ENCODE measurements at regions not wholly inside any gene's neighbourhood (a gene's known extent, or its start where the extent isn't known, plus 50 kb on each side); places are given as distances from the start of the nearest gene placed in this dataset.
"Not testable (repeated sequence)": the region's sequence is repeated elsewhere in the genome, so short reads cannot be mapped to it uniquely, and the experiment has no call there.

GRCh38 chr10:81505777-81506176 is 369.2 kb upstream of the NRG3 start:
- POLR2A ChIA-PET (ENCODE audit: unreplicated experiment); H3K27me3 ChIP-seq (ENCODE audit: control insufficient read depth, insufficient read depth, low read length); H4K91ac ChIP-seq (ENCODE audit: insufficient read depth, low read depth, low read length); H2BK20ac ChIP-seq (ENCODE audit: low read depth, low read length); H3K79me1 ChIP-seq (ENCODE audit: low read depth in 1 of 2, low read length in 2 of 2); H2AFZ ChIP-seq (replicated peaks; ENCODE audit: low read length, poor library complexity); H2AK9ac ChIP-seq (replicated peaks; ENCODE audit: low read depth, low read length, poor library complexity); H3K56ac ChIP-seq (ENCODE audit: extremely low read depth, insufficient read depth, low read length); DNase-seq; H3K4ac ChIP-seq (ENCODE audit: low read depth, low read length); intact Hi-C loops (cut with micrococcal nuclease); BruUV-seq (replicated peaks); H3K23ac ChIP-seq (ENCODE audit: low read depth, low read length); H4K5ac ChIP-seq (ENCODE audit: low read depth, low read length); H3K36me3 ChIP-seq (ENCODE audit: control insufficient read depth, insufficient read depth, low read length); H2AK5ac ChIP-seq (ENCODE audit: low read depth, low read length); H4K20me1 ChIP-seq (ENCODE audit: insufficient read depth, low read length); CTCF ChIA-PET; H3K4me3 ChIP-seq (ENCODE audit: insufficient read depth, low read depth, low read length); H3K4me2 ChIP-seq (ENCODE audit: low read depth, low read length); ATAC-seq (ENCODE audit: low read depth); dilution Hi-C loops (cut with HindIII; ENCODE audit: low sequenced_read_pairs, unreplicated experiment); H3K18ac ChIP-seq (ENCODE audit: low read depth, low read length); H3K9me1 ChIP-seq (ENCODE audit: insufficient read depth, low read length); H2BK5ac ChIP-seq (ENCODE audit: low read depth, low read length, poor library complexity, severe bottlenecking); H3K4me1 ChIP-seq (ENCODE audit: control insufficient read depth, insufficient read depth, low read length); H3K9ac ChIP-seq (ENCODE audit: low read depth, low read length); H3K27ac ChIP-seq (ENCODE audit: insufficient read depth, low read length); H2BK15ac ChIP-seq (ENCODE audit: low read depth, low read length); H3K9me3 ChIP-seq (ENCODE audit: control insufficient read depth, insufficient read depth, low read length); H4K8ac ChIP-seq (ENCODE audit: low read depth in 2 of 2, low read length in 2 of 2); H2BK120ac ChIP-seq (ENCODE audit: low read depth, low read length); H3K14ac ChIP-seq (replicated peaks; ENCODE audit: low read depth, low read length); in situ Hi-C loops (cut with MboI; ENCODE audit: low sequenced_read_pairs): not testable (repeated sequence)
- WGBS, 2 experiments (ENCODE audit: extremely low coverage in 2 of 2, insufficient read length in 1 of 2): 85% methylated on average over 7 of the region's 25 CpGs; no CpG with 5 or more reads in 1 of the 2 experiments

Data from IMR-90 (cell line).